Adrenal gland (tissue), 5 donors: ENCODE measurements at regions not wholly inside any gene's neighbourhood (a gene's known extent, or its start where the extent isn't known, plus 50 kb on each side); places are given as distances from the start of the nearest gene placed in this dataset.

Experiments
- POLR2A ChIP-seq, 2 donors: fragments of 450-650 bp; IDR thresholded peaks; one replicate each; pipeline ENCODE4 v1.6.1; 2017; ENCODE audit warnings: antibody characterized with exemption in 2 of 2, mild to moderate bottlenecking in 2 of 2, moderate library complexity in 1 of 2
- TF ChIP-seq, protein P1 (sequence below), 6 experiments: fragments of 450-650 bp in 4 of 6; fragments of 200-600 bp in 2 of 6; sonication (generic) in 1 of 6; IDR thresholded peaks; 1 replicate in 5 of 6; 2 replicates in 1 of 6; pipeline versions ENCODE4 v1.5.1 to v1.8.0; 2016 to 2021; ENCODE audit warnings: antibody characterized with exemption in 6 of 6, mild to moderate bottlenecking in 2 of 6, moderate library complexity in 1 of 6
- donor health status: DM: no; HTN: no; CAD: no.

GRCh38 chr5:152477536-152477935 is 72.5 kb upstream of the NMUR2 start:
- TF ChIP-seq, protein P1, sequence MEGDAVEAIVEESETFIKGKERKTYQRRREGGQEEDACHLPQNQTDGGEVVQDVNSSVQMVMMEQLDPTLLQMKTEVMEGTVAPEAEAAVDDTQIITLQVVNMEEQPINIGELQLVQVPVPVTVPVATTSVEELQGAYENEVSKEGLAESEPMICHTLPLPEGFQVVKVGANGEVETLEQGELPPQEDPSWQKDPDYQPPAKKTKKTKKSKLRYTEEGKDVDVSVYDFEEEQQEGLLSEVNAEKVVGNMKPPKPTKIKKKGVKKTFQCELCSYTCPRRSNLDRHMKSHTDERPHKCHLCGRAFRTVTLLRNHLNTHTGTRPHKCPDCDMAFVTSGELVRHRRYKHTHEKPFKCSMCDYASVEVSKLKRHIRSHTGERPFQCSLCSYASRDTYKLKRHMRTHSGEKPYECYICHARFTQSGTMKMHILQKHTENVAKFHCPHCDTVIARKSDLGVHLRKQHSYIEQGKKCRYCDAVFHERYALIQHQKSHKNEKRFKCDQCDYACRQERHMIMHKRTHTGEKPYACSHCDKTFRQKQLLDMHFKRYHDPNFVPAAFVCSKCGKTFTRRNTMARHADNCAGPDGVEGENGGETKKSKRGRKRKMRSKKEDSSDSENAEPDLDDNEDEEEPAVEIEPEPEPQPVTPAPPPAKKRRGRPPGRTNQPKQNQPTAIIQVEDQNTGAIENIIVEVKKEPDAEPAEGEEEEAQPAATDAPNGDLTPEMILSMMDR (IDR thresholded peaks at IDR 0.05): no peak
- TF ChIP-seq POLR2A (IDR thresholded peaks at IDR 0.05): no peak
